ENCODE measurements at regions not wholly inside any gene's neighbourhood (a gene's known extent, or its start where the extent isn't known, plus 50 kb on each side); places are given as distances from the start of the nearest gene placed in this dataset.

DNA sequence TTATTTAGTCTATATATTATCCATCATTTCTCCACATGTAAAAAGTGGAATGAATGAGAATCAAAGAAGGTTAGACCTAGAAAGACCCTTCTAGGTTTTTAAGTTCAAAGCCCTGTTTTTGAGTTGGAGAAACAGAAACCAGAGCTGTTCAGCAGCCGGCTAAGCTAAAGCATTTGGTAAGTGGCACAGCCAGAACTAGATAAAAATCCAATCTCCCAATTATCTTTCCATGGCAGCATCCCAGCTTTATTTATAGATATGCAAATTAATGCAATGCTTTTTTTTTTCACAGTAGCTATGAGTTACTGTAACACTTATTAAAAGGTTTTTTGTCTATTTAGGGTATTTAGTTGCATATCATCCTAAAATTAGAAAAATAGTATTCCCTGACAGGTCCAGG is 85.1 kb downstream of the NIBAN1 start:
- Mint-ChIP-seq H3K27ac (no peak overlapping the region), H3K4me3 (no peak overlapping the region), H3K4me1 (peaks cover 12% of the 10 kb centered on the region), H3K9me3 (no peaks in the 10 kb centered on the region), H3K36me3 (no peaks in the 10 kb centered on the region), H3K27me3 (ENCODE audit: low read depth) (peaks cover 30% of the 10 kb centered on the region)
- ChIA-PET CTCF (no interaction called here), POLR2A (no interaction called here)
- DNase-seq (ENCODE audit: low spot score) (no peak), ATAC-seq (no peak)
- no peak for TF ChIP-seq ZNF138 (CRISPR knock-in tag; conservative IDR thresholded peaks at IDR 0.05)
- no peak for TF ChIP-seq ZNF317 (CRISPR knock-in tag; IDR thresholded peaks at IDR 0.05; ENCODE audit: borderline replicate concordance, low read depth)

DNA sequence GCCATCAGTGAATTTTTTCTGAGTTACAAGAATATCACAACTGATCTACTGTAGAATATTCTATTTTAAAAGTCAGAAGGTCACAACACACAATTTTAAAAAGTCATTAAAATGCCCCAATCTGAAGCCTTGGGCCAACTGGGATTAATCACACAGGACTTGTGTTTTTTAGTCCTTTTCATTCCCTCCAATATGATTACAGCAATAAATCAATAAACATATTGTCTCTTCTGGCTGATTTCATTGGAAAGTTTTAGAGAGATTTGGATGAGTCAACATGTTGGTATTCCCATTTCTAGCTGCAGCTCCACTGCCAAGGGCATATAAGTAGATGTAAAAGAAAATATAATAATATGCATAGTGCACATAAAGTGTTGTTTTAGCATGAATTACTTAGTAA is 85.8 kb downstream of the NIBAN1 start:
- H3K27ac Mint-ChIP-seq, result no peak overlapping the region
- CTCF ChIA-PET, result no interaction called here
- no peak for DNase-seq (ENCODE audit: low spot score)
- no peaks in the 10 kb centered on the region for H3K36me3 Mint-ChIP-seq
- H3K4me1 Mint-ChIP-seq, result peaks cover 14% of the 10 kb centered on the region
- H3K4me3 Mint-ChIP-seq, result no peak overlapping the region
- ATAC-seq, result no peak
- no peaks in the 10 kb centered on the region for H3K9me3 Mint-ChIP-seq
- POLR2A ChIA-PET, result no interaction called here
- no peak for TF ChIP-seq ZNF263 (CRISPR knock-in tag; IDR thresholded peaks at IDR 0.05; ENCODE audit: low read depth)
- TF ChIP-seq TEAD4 (CRISPR knock-in tag; IDR thresholded peaks at IDR 0.05), result no peak
- no peak for TF ChIP-seq KAT7 (CRISPR knock-in tag; IDR thresholded peaks at IDR 0.05; ENCODE audit: borderline replicate concordance)
- TF ChIP-seq FOXP1 (CRISPR knock-in tag; IDR thresholded peaks at IDR 0.05; ENCODE audit: borderline replicate concordance), result no peak
- no peak for TF ChIP-seq ETV6 (CRISPR knock-in tag; IDR thresholded peaks at IDR 0.05)
- TF ChIP-seq, protein P1, sequence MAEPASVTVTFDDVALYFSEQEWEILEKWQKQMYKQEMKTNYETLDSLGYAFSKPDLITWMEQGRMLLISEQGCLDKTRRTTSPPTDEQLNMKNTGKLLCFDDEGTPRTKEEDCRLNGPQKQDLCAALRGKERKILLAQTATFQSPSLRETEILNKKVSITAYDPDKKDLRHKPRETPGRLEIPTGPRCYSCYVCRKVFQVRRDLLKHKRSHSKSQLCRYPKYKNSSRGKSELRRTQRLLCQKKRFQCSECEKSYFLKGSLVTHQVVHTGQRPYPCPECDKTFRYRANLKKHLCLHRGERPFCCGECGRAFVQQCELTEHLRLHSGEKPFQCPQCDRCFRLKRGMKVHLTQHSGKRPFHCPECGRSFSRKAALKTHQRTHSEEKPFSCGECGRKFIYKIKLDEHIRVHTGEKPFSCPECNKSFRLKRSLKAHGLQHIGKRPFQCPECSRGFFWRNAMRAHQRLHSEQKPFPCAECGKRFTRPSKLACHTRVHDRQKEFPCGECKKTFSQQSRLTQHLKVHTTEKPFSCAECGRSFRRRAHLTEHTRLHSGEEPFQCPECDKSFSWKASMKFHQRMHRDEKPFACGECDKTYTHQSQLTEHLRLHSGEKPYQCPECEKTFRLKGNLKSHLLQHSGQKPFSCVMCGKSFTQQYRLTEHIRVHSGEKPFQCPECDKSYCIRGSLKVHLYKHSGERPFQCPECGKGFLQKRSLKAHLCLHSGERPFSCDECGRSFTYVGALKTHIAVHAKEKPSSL (CRISPR knock-in tag; conservative IDR thresholded peaks at IDR 0.05), result no peak
- TF ChIP-seq, protein P2, sequence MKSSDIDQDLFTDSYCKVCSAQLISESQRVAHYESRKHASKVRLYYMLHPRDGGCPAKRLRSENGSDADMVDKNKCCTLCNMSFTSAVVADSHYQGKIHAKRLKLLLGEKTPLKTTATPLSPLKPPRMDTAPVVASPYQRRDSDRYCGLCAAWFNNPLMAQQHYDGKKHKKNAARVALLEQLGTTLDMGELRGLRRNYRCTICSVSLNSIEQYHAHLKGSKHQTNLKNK (CRISPR knock-in tag; IDR thresholded peaks at IDR 0.05), result no peak
- TF ChIP-seq, protein P3, sequence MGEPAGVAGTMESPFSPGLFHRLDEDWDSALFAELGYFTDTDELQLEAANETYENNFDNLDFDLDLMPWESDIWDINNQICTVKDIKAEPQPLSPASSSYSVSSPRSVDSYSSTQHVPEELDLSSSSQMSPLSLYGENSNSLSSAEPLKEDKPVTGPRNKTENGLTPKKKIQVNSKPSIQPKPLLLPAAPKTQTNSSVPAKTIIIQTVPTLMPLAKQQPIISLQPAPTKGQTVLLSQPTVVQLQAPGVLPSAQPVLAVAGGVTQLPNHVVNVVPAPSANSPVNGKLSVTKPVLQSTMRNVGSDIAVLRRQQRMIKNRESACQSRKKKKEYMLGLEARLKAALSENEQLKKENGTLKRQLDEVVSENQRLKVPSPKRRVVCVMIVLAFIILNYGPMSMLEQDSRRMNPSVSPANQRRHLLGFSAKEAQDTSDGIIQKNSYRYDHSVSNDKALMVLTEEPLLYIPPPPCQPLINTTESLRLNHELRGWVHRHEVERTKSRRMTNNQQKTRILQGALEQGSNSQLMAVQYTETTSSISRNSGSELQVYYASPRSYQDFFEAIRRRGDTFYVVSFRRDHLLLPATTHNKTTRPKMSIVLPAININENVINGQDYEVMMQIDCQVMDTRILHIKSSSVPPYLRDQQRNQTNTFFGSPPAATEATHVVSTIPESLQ (CRISPR knock-in tag; IDR thresholded peaks at IDR 0.05), result no peak
- TF ChIP-seq, protein P4, sequence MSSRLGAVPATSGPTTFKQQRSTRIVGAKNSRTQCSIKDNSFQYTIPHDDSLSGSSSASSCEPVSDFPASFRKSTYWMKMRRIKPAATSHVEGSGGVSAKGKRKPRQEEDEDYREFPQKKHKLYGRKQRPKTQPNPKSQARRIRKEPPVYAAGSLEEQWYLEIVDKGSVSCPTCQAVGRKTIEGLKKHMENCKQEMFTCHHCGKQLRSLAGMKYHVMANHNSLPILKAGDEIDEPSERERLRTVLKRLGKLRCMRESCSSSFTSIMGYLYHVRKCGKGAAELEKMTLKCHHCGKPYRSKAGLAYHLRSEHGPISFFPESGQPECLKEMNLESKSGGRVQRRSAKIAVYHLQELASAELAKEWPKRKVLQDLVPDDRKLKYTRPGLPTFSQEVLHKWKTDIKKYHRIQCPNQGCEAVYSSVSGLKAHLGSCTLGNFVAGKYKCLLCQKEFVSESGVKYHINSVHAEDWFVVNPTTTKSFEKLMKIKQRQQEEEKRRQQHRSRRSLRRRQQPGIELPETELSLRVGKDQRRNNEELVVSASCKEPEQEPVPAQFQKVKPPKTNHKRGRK (CRISPR knock-in tag; IDR thresholded peaks at IDR 0.05; ENCODE audit: borderline replicate concordance), result no peak
- TF ChIP-seq, protein P5, sequence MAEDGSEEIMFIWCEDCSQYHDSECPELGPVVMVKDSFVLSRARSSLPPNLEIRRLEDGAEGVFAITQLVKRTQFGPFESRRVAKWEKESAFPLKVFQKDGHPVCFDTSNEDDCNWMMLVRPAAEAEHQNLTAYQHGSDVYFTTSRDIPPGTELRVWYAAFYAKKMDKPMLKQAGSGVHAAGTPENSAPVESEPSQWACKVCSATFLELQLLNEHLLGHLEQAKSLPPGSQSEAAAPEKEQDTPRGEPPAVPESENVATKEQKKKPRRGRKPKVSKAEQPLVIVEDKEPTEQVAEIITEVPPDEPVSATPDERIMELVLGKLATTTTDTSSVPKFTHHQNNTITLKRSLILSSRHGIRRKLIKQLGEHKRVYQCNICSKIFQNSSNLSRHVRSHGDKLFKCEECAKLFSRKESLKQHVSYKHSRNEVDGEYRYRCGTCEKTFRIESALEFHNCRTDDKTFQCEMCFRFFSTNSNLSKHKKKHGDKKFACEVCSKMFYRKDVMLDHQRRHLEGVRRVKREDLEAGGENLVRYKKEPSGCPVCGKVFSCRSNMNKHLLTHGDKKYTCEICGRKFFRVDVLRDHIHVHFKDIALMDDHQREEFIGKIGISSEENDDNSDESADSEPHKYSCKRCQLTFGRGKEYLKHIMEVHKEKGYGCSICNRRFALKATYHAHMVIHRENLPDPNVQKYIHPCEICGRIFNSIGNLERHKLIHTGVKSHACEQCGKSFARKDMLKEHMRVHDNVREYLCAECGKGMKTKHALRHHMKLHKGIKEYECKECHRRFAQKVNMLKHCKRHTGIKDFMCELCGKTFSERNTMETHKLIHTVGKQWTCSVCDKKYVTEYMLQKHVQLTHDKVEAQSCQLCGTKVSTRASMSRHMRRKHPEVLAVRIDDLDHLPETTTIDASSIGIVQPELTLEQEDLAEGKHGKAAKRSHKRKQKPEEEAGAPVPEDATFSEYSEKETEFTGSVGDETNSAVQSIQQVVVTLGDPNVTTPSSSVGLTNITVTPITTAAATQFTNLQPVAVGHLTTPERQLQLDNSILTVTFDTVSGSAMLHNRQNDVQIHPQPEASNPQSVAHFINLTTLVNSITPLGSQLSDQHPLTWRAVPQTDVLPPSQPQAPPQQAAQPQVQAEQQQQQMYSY (CRISPR knock-in tag; IDR thresholded peaks at IDR 0.05), result no peak
- TF ChIP-seq RORB (CRISPR knock-in tag; IDR thresholded peaks at IDR 0.05), result no peak
- TF ChIP-seq, protein P6, sequence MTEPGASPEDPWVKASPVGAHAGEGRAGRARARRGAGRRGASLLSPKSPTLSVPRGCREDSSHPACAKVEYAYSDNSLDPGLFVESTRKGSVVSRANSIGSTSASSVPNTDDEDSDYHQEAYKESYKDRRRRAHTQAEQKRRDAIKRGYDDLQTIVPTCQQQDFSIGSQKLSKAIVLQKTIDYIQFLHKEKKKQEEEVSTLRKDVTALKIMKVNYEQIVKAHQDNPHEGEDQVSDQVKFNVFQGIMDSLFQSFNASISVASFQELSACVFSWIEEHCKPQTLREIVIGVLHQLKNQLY (CRISPR knock-in tag; IDR thresholded peaks at IDR 0.05), result no peak
- H3K27me3 Mint-ChIP-seq (ENCODE audit: low read depth), result peaks cover 37% of the 10 kb centered on the region

Measured in WTC11 (cell line).